ENCODE measurements at regions not wholly inside any gene's neighbourhood (a gene's known extent, or its start where the extent isn't known, plus 50 kb on each side); places are given as distances from the start of the nearest gene placed in this dataset.

GRCh38 chr2:140157816-140158215 is 1377.6 kb upstream of the NXPH2 start:
- TF ChIP-seq RAD21 (IDR thresholded peaks at IDR 0.05; ENCODE audit: low read depth) (no peak), YY1 (IDR thresholded peaks at IDR 0.05; ENCODE audit: low read depth) (no peak), TAF1 (IDR thresholded peaks at IDR 0.05; ENCODE audit: low read depth) (no peak), CEBPB (IDR thresholded peaks at IDR 0.05) (no peak), ZBTB7A (IDR thresholded peaks at IDR 0.05; ENCODE audit: low read depth) (no peak), EGR1 (IDR thresholded peaks at IDR 0.05) (no peak), REST (IDR thresholded peaks at IDR 0.05; ENCODE audit: low read depth) (no peak), CREB1 (IDR thresholded peaks at IDR 0.05; ENCODE audit: low read depth) (no peak), TEAD4 (IDR thresholded peaks at IDR 0.05) (no peak), TCF12 (IDR thresholded peaks at IDR 0.05; ENCODE audit: low read depth) (no peak), EP300 (IDR thresholded peaks at IDR 0.05; ENCODE audit: borderline replicate concordance) (no peak), FOXM1 (IDR thresholded peaks at IDR 0.05; ENCODE audit: borderline replicate concordance, low read depth) (no peak), NFIC (IDR thresholded peaks at IDR 0.05) (no peak)
- TF ChIP-seq, protein P1, sequence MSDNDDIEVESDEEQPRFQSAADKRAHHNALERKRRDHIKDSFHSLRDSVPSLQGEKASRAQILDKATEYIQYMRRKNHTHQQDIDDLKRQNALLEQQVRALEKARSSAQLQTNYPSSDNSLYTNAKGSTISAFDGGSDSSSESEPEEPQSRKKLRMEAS (IDR thresholded peaks at IDR 0.05): no peak
- TF ChIP-seq, protein P2, sequence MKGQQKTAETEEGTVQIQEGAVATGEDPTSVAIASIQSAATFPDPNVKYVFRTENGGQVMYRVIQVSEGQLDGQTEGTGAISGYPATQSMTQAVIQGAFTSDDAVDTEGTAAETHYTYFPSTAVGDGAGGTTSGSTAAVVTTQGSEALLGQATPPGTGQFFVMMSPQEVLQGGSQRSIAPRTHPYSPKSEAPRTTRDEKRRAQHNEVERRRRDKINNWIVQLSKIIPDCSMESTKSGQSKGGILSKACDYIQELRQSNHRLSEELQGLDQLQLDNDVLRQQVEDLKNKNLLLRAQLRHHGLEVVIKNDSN (IDR thresholded peaks at IDR 0.05): no peak

DNA sequence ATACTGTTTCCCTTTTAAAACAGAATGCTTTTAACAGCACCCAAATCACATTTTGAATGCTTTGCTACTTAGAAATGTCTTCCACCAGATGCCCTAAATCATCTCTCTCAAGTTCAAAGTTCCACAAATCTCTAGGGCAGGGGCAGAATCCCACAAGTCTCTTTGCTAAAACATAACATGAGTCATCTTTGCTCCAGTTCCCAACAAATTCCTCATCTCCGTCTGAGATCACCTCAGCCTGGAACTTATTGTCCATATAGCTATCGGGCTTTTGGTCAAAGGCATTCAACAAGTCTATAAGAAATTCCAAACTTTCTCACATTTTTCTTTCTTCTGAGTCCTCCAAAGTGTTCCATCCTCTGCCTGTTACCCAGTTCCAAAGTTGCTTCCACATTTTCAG is 1374.5 kb upstream of the NXPH2 start:
- no peak for TF ChIP-seq EGR1 (IDR thresholded peaks at IDR 0.05)
- TF ChIP-seq CREB1 (IDR thresholded peaks at IDR 0.05; ENCODE audit: low read depth): no peak
- no peak for TF ChIP-seq TAF1 (IDR thresholded peaks at IDR 0.05; ENCODE audit: low read depth)
- no peak for TF ChIP-seq ZBTB7A (IDR thresholded peaks at IDR 0.05; ENCODE audit: low read depth)
- TF ChIP-seq REST (IDR thresholded peaks at IDR 0.05; ENCODE audit: low read depth): no peak
- TF ChIP-seq EP300 (IDR thresholded peaks at IDR 0.05; ENCODE audit: borderline replicate concordance): no peak
- TF ChIP-seq TEAD4 (IDR thresholded peaks at IDR 0.05): no peak
- TF ChIP-seq RAD21 (IDR thresholded peaks at IDR 0.05; ENCODE audit: low read depth): no peak
- no peak for TF ChIP-seq YY1 (IDR thresholded peaks at IDR 0.05; ENCODE audit: low read depth)

DNA sequence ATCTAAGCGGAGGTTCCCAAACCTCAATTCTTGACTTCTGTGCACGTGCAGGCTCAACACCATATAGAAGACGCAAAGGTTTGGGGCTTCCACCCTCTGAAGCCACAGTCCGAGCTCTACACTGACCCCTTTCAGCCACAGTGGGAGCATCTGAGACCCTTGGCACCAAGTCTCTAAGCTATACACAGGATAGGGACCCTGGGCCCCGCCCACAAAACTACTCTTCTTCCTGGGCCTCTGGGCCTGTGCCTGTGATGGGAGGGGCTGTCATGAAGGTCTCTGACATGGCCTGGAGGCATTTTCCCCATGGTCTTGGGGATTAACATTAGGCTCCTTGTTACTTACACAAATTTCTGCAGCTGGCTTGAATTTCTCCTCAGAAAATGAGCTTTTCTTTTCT is 1374.1 kb upstream of the NXPH2 start:
- TF ChIP-seq ZBTB7A (IDR thresholded peaks at IDR 0.05; ENCODE audit: low read depth) (no peak), FOXM1 (IDR thresholded peaks at IDR 0.05; ENCODE audit: borderline replicate concordance, low read depth) (no peak), RAD21 (IDR thresholded peaks at IDR 0.05; ENCODE audit: low read depth) (no peak), TEAD4 (IDR thresholded peaks at IDR 0.05) (no peak), REST (IDR thresholded peaks at IDR 0.05; ENCODE audit: low read depth) (no peak), YY1 (IDR thresholded peaks at IDR 0.05; ENCODE audit: low read depth) (no peak), EGR1 (IDR thresholded peaks at IDR 0.05) (no peak), CREB1 (IDR thresholded peaks at IDR 0.05; ENCODE audit: low read depth) (no peak), EP300 (IDR thresholded peaks at IDR 0.05; ENCODE audit: borderline replicate concordance) (no peak), TCF12 (IDR thresholded peaks at IDR 0.05; ENCODE audit: low read depth) (no peak), TAF1 (IDR thresholded peaks at IDR 0.05; ENCODE audit: low read depth) (no peak), CEBPB (IDR thresholded peaks at IDR 0.05) (no peak), NFIC (IDR thresholded peaks at IDR 0.05) (no peak)
- TF ChIP-seq, protein P2 (IDR thresholded peaks at IDR 0.05): no peak
- TF ChIP-seq, protein P1 (IDR thresholded peaks at IDR 0.05): no peak

- TF ChIP-seq EP300 (IDR thresholded peaks at IDR 0.05; ENCODE audit: borderline replicate concordance): no peak
- TF ChIP-seq RAD21 (IDR thresholded peaks at IDR 0.05; ENCODE audit: low read depth): no peak
- no peak for TF ChIP-seq ZBTB7A (IDR thresholded peaks at IDR 0.05; ENCODE audit: low read depth)
- no peak for TF ChIP-seq YY1 (IDR thresholded peaks at IDR 0.05; ENCODE audit: low read depth)
- TF ChIP-seq, protein P1 (IDR thresholded peaks at IDR 0.05): no peak
- TF ChIP-seq TAF1 (IDR thresholded peaks at IDR 0.05; ENCODE audit: low read depth): no peak
- TF ChIP-seq FOXM1 (IDR thresholded peaks at IDR 0.05; ENCODE audit: borderline replicate concordance, low read depth): no peak
- TF ChIP-seq EGR1 (IDR thresholded peaks at IDR 0.05): no peak
- no peak for TF ChIP-seq NFIC (IDR thresholded peaks at IDR 0.05)
- TF ChIP-seq TEAD4 (IDR thresholded peaks at IDR 0.05): no peak
- TF ChIP-seq CEBPB (IDR thresholded peaks at IDR 0.05): no peak
- TF ChIP-seq CREB1 (IDR thresholded peaks at IDR 0.05; ENCODE audit: low read depth): no peak
- TF ChIP-seq, protein P2 (IDR thresholded peaks at IDR 0.05): no peak
- TF ChIP-seq REST (IDR thresholded peaks at IDR 0.05; ENCODE audit: low read depth): no peak
- no peak for TF ChIP-seq TCF12 (IDR thresholded peaks at IDR 0.05; ENCODE audit: low read depth)
Measured at GRCh38 chr2:140144611-140145010, 1364.4 kb upstream of the NXPH2 start.

All from Ishikawa (cell line).